ENCODE measurements at regions not wholly inside any gene's neighbourhood (a gene's known extent, or its start where the extent isn't known, plus 50 kb on each side); places are given as distances from the start of the nearest gene placed in this dataset.

DNA sequence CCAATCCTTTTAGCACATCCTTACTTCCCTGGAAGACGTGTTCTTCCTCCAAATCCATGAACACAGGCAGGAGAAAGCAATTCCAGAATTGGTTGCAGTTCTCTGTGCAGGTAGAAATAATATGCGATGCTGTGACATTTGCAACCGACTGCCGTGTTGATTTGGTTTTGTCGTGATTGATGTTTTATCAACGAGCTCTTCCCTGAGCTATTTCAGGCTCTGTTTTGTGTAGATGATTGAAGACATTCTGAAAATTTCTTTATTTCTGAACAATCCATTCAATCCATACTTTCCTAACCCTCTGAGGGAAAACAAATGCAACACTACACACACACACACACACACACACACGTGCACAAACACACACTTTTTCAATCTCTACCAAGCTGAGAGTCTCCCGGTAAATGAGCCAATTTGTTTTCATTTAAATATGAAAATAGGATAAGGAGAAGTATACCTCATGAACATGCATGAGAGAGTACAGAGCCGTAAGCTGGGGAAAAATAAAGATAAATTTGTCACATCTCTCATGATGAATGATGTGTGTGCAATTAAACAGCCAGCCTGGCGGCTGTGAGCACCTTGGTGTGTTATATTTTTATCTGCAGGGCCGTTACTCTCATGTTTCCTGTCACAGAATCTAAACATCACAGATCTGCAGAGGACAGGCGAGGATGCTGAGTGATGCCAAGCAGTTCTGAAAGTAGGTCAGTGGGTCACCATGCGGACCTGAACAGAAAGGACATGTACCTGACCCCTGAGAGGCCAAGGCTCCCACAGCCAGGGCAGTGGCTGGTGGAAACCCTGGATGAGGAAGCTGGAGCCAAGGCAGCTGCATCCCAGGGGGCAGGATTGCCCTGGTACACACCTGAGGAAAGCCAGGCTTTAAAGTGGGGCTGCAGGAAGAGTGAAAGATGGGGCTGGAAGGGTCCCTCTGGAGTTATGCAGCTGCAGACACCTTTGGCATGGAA, 64.8 kb downstream of the PDCL3 start:
- no peak for DNase-seq

DNA sequence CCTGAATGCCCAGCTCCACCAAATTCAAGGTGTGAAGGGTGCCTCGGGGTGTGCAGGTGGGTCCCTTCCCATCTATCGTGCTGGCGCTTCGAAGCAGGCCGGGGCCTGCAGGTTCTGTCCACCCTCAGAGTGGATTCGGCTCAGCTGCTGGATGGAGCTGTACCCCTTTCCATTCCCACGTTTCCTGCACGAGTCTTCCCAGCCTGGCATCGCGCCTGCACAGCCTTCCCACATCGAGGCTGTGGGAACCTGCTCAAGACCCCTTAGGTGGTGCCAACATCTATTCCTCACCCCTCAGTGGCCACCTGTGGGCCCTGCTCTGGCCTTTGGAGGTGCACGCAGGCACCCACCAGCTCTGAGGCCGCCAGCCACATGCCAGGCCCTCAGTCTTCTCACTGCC, 65.7 kb downstream of the PDCL3 start:
- DNase-seq, result no peak

- DNase-seq, result no peak
Measured at GRCh38 chr2:100629309-100629708, 66.5 kb downstream of the PDCL3 start.

- DNase-seq, result no peak
Measured at GRCh38 chr2:100630473-100630977, 67.7 kb downstream of the PDCL3 start.

DNA sequence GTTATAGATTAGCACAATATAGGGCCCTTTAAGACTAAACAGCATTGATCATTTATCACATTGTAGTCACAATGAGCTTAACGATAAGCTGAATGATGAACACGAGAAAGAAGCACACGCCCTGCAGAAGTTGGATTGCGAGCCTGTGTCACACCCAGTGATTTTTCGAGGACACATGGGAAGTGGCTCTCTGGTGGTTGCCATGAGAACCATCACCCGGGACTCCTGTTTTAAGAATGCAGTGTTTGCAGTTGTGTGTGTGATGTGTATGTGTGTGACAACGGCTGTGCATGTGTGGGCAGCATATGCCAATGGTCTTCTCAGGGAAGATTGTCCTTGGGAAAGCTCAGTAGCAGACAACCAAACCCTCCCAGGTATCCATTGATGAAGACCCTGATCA, 69.2 kb downstream of the PDCL3 start:
- DNase-seq, result no peak

- no peak for DNase-seq
Measured at GRCh38 chr2:100632759-100633158, 70.0 kb downstream of the PDCL3 start.

GRCh38 chr2:100639588-100640390, 77.0 kb downstream of the PDCL3 start:
- DNase-seq, result no peak

DNA sequence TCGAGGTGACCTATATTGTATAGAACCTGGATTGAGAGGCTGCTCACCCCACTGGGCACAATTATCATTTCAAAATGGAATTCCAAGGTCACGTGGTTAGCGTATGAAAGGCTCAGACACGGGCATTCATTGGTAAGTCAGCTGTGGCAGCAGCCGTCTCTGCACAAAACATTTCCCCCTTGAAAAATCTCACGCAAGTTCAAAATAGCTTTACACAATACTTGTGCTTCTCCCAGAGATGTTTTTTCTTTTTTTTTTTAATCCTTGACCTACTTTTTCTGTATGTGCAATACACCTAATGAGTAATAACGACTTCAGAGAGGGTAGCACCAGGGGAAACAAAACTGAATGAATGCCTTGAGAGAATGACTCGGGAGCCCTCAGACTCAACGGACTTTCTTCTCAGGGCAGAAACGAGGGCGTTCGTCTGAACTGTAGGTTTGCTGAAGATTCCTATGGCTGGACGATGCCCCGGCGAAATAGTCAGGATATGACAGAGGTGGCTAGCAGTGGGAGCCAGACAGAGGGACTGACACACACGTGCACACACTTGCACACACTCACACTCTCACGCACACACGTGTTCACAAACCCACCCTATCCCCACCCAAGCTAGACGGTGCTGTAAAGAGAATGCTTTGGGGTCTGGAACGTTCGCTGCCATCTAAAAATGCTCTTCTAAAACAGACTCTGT, 77.8 kb downstream of the PDCL3 start:
- no peak for DNase-seq

DNA sequence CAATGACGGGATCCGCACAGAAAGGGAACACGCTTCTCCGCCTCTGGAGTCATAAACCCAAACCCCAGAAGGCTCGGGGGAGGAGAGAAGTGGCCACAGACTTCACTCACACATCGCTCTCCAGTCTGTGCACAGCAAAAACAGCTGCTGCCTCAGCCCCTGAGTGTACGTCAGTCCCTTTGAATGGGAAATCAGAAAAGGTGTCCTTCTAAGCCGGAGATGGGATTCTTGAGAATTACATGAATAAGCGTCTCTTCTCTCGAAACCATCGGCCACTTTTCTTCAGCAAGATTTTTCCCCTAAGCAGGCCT, 78.3 kb downstream of the PDCL3 start:
- no peak for DNase-seq

GRCh38 chr2:100642425-100642824, 79.6 kb downstream of the PDCL3 start:
- no peak for DNase-seq

GRCh38 chr2:100643467-100643866, 80.7 kb downstream of the PDCL3 start:
- no peak for DNase-seq

- no peak for DNase-seq
Measured at GRCh38 chr2:100643906-100644501, 81.2 kb downstream of the PDCL3 start.

DNA sequence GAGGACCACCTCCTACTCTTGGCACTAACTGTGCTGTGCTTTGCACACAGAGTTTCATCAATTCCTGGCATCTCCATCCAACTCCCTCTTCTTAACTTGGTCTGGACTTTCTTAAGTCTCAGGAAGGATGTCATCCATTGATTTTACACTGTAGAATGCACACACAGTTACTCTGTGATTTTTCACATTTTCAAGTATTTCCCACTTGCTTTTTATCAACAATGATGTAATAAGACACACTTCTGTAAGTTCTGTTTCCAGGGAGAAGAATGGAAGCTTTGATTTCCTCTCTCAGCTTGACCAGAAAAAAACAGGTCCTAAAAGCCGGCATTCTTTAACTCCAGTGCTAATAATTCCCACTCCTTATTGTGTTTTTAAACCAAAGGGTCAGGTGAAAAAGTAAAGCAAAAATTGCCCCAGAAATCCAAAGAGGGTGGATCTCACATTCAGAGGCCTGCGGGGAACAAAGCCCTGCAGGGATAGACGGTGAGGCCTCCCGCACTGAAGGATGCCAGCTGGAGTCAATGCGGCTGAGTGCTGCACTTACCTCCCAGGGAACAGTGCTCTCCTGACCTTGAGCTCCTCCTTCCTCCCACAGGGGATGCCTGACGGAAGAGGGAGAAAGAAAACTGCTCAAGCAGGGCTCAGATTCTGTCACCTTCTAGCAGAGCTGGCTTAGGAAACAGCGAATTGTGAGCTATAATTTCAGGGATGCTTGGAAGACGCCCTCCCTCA, 83.1 kb downstream of the PDCL3 start:
- no peak for DNase-seq

DNA sequence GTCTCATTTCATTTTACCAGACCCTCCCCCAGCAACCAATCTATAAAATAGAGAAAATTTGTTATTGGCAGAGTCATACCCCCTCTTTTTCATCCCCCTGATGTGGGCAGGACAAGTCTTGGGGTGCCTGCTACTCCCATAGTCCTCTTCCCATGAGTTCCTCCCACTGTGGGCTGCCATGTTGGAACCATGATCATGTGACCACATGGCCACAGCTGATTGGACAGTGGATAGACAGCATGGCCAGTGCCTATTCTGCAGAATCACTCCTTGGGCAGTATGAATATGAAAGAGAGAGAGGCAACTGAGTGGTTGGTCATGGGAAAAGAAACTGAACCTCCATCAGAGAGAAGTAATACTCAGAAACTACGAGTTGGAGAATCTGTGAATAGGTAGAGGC, 84.9 kb downstream of the PDCL3 start:
- no peak for DNase-seq

DNA sequence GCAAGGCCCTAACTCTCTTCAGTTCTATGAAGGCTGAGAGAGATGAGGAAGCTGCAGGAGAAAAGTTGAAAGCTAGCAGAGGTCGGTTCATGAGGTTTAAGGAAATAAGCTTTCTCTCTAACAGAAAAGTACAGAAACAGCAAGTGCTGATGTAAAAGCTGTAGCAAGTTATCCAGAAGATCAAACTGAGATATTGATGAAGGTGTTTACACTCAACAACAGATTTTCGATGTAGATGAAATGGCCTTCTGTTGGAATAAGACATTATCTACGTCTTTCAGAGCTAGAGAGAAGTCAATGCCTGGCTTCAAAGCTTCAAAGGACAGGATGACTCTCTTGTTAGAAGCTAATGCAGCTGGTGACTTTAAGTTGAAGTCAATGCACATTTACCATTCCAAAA, 87.4 kb downstream of the PDCL3 start:
- DNase-seq, result no peak

GRCh38 chr2:100653449-100654035, 90.7 kb downstream of the PDCL3 start:
- DNase-seq, result no peak

DNA sequence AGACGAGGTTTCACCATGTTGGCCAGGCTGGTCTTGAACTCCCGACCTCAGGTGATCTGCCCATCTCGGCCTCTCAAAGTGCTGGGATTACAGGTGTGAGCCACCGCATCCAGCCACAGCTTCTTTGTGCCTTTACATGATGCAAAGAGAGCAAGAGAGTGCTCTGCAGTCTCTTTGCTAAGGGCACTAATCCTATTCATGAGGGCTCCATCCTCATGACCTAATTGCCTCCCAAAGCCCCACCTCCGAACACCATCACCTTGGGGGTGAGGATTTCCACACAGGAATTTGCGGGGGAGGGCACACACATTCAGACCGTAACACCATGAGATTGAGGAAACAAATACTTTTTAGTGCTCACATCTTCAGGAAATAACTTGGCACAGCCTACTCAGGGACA, 91.8 kb downstream of the PDCL3 start:
- DNase-seq, result no peak

DNA sequence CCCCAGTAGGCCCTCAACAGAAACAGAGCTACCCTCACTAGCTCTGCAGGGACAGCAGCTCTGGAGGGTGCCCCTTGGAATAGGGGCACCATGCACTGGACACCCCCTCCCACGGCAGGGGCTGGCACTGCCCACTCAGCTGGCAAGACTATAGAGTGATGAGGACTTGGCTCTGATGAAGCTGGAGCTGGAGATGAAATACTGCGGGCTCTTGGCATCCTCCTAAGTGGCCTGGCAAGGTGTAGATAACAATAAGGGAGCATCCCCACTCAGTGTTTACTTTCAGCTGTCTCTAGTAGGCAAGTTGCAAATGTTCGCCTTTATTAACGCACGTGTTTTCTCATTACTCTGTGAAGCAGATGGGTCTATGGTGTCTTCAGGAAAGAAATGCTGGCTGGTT, 92.7 kb downstream of the PDCL3 start:
- DNase-seq, result no peak

- DNase-seq, result no peak
Measured at GRCh38 chr2:100655936-100656534, 93.2 kb downstream of the PDCL3 start.

GRCh38 chr2:100658017-100658416, 95.2 kb downstream of the PDCL3 start:
- no peak for DNase-seq

All from right kidney (tissue), 1 donor.